IPS-18a (cell line): ENCODE measurements at regions not wholly inside any gene's neighbourhood (a gene's known extent, or its start where the extent isn't known, plus 50 kb on each side); places are given as distances from the start of the nearest gene placed in this dataset.

Source experiments
- H3K27ac ChIP-seq: one replicate; pipeline ENCODE4 v1.5.1; 2013; ENCODE audit warnings: low read length
- H3K27me3 ChIP-seq: one replicate; pipeline ENCODE4 v1.6.1; 2013; ENCODE audit warnings: mild to moderate bottlenecking, low read length; ENCODE audit not compliant: control insufficient read depth, insufficient read depth
- H3K36me3 ChIP-seq: one replicate; pipeline ENCODE4 v1.6.1; 2013; ENCODE audit warnings: low read depth, low read length; ENCODE audit not compliant: control insufficient read depth
- H3K4me1 ChIP-seq: one replicate; pipeline ENCODE4 v1.6.1; 2013; ENCODE audit warnings: low read depth, low read length; ENCODE audit not compliant: control insufficient read depth
- H3K4me3 ChIP-seq: one replicate; pipeline ENCODE4 v1.5.1; 2013; ENCODE audit warnings: low read length
- H3K9ac ChIP-seq: one replicate; pipeline ENCODE4 v1.6.1; 2013; ENCODE audit warnings: mild to moderate bottlenecking, low read length, moderate library complexity
- H3K9me3 ChIP-seq: one replicate; pipeline ENCODE4 v1.6.1; 2013; ENCODE audit warnings: low read depth, low read length; ENCODE audit not compliant: control insufficient read depth

GRCh38 chr14:30417999-30418398 lies 141.0 kb upstream of the G2E3 start:
- Histone ChIP-seq H3K27ac (no peak overlapping the region), H3K9me3 (no peaks in the 10 kb centered on the region), H3K27me3 (no peaks in the 10 kb centered on the region), H3K4me3 (no peak overlapping the region), H3K4me1 (peaks cover 9% of the 10 kb centered on the region), H3K9ac (no peak overlapping the region), H3K36me3 (no peaks in the 10 kb centered on the region)

GRCh38 chr14:30419037-30419436 lies 139.9 kb upstream of the G2E3 start:
- Histone ChIP-seq H3K4me1 (peaks cover 9% of the 10 kb centered on the region), H3K9me3 (no peaks in the 10 kb centered on the region), H3K36me3 (no peaks in the 10 kb centered on the region), H3K27me3 (no peaks in the 10 kb centered on the region), H3K9ac (no peak overlapping the region), H3K4me3 (no peak overlapping the region), H3K27ac (no peak overlapping the region)

- no peak overlapping the region for H3K27ac ChIP-seq
- no peaks in the 10 kb centered on the region for H3K9me3 ChIP-seq
- H3K4me3 ChIP-seq, result no peak overlapping the region
- H3K4me1 ChIP-seq, result peaks cover 9% of the 10 kb centered on the region
- no peaks in the 10 kb centered on the region for H3K27me3 ChIP-seq
- no peak overlapping the region for H3K9ac ChIP-seq
- no peaks in the 10 kb centered on the region for H3K36me3 ChIP-seq
Observed at GRCh38 chr14:30420515-30420914, 138.4 kb upstream of the G2E3 start.

GRCh38 chr14:30426463-30426862 lies 132.5 kb upstream of the G2E3 start:
- H3K9ac ChIP-seq, result no peak overlapping the region
- H3K4me3 ChIP-seq, result no peak overlapping the region
- H3K9me3 ChIP-seq, result no peaks in the 10 kb centered on the region
- H3K27ac ChIP-seq, result no peak overlapping the region
- H3K27me3 ChIP-seq, result no peaks in the 10 kb centered on the region
- peaks cover 9% of the 10 kb centered on the region for H3K4me1 ChIP-seq
- no peaks in the 10 kb centered on the region for H3K36me3 ChIP-seq

GRCh38 chr14:30427401-30427800 lies 131.6 kb upstream of the G2E3 start:
- no peaks in the 10 kb centered on the region for H3K27me3 ChIP-seq
- no peak overlapping the region for H3K9ac ChIP-seq
- peaks cover under 1% of the 10 kb centered on the region for H3K4me1 ChIP-seq
- no peak overlapping the region for H3K4me3 ChIP-seq
- H3K36me3 ChIP-seq, result no peaks in the 10 kb centered on the region
- H3K27ac ChIP-seq, result no peak overlapping the region
- no peaks in the 10 kb centered on the region for H3K9me3 ChIP-seq

GRCh38 chr14:30427846-30428245 lies 131.1 kb upstream of the G2E3 start:
- Histone ChIP-seq H3K27ac (no peak overlapping the region), H3K9me3 (no peaks in the 10 kb centered on the region), H3K4me1 (peaks cover 2% of the 10 kb centered on the region), H3K9ac (no peak overlapping the region), H3K27me3 (no peaks in the 10 kb centered on the region), H3K4me3 (no peak overlapping the region), H3K36me3 (no peaks in the 10 kb centered on the region)

GRCh38 chr14:30431552-30431951 lies 127.4 kb upstream of the G2E3 start:
- Histone ChIP-seq H3K9me3 (no peaks in the 10 kb centered on the region), H3K4me3 (no peak overlapping the region), H3K36me3 (no peaks in the 10 kb centered on the region), H3K9ac (no peak overlapping the region), H3K27ac (no peak overlapping the region), H3K27me3 (no peaks in the 10 kb centered on the region), H3K4me1 (peaks cover 10% of the 10 kb centered on the region)

DNA sequence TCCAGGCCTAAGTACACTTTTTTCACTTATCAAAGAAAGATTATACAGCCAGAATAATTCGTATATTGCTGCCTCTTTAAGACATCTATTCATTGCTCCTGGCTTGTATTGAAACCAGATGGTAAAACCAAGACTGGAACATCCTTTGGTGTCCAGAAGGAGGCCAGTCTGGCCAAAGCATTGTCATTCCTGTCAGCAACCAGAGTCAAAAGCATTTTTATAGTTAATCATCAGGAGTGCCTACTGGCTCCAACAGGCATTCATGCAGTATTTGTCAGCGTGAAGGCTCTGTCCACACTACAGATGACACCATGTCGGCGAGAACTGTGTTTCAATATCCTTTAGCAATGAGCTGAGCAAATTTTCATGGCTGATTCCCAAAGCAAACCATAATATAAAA lies 118.0 kb upstream of the G2E3 start:
- H3K27ac ChIP-seq, result no peak overlapping the region
- no peaks in the 10 kb centered on the region for H3K27me3 ChIP-seq
- no peak overlapping the region for H3K4me3 ChIP-seq
- no peaks in the 10 kb centered on the region for H3K9me3 ChIP-seq
- H3K36me3 ChIP-seq, result no peaks in the 10 kb centered on the region
- H3K9ac ChIP-seq, result no peak overlapping the region
- H3K4me1 ChIP-seq, result peaks cover 6% of the 10 kb centered on the region

DNA sequence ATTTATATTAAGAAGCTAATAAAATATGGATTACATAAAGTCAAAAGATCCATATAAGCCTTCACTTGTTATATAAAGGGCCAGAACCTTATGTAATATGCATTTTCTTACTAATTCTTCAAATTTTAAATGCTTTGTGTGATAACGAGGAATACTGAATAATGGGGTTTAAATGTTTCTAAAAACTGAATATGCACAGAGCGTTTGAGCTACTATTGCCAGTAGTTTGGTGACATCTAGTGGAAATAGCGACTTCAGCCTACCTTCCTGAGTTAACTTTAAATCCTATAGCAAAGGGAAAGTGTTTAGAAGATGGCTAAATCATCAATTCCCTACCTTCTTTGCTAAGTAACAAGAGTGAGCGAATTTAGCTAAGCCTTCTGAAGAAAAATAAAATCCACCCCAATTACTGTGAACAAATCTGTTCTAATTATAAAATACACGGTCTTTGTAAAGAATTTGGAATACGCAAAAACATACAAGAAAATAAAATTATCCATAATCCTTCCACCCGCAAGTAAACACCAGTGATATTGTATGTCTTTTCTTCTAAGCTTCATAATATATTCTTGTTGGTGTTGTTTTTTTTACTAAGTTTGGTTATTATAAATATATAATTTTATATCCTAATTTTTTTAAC lies 115.5 kb upstream of the G2E3 start:
- Histone ChIP-seq H3K9me3 (no peaks in the 10 kb centered on the region), H3K27me3 (no peaks in the 10 kb centered on the region), H3K9ac (no peak overlapping the region), H3K4me1 (peaks cover 4% of the 10 kb centered on the region), H3K36me3 (no peaks in the 10 kb centered on the region), H3K27ac (no peak overlapping the region), H3K4me3 (no peak overlapping the region)

- H3K27me3 ChIP-seq, result no peaks in the 10 kb centered on the region
- no peaks in the 10 kb centered on the region for H3K9me3 ChIP-seq
- no peak overlapping the region for H3K4me3 ChIP-seq
- H3K4me1 ChIP-seq, result peaks cover 4% of the 10 kb centered on the region
- no peaks in the 10 kb centered on the region for H3K36me3 ChIP-seq
- H3K27ac ChIP-seq, result no peak overlapping the region
- H3K9ac ChIP-seq, result no peak overlapping the region
Observed at GRCh38 chr14:30444451-30444850, 114.5 kb upstream of the G2E3 start.

GRCh38 chr14:30445011-30445793 lies 113.8 kb upstream of the G2E3 start:
- no peak overlapping the region for H3K4me3 ChIP-seq
- H3K4me1 ChIP-seq, result peaks cover 4% of the 10 kb centered on the region
- H3K9ac ChIP-seq, result no peak overlapping the region
- no peaks in the 10 kb centered on the region for H3K9me3 ChIP-seq
- no peaks in the 10 kb centered on the region for H3K27me3 ChIP-seq
- H3K36me3 ChIP-seq, result no peaks in the 10 kb centered on the region
- H3K27ac ChIP-seq, result no peak overlapping the region

GRCh38 chr14:30445852-30446251 lies 113.1 kb upstream of the G2E3 start:
- Histone ChIP-seq H3K9me3 (no peaks in the 10 kb centered on the region), H3K27me3 (no peaks in the 10 kb centered on the region), H3K27ac (no peak overlapping the region), H3K4me1 (peaks cover 4% of the 10 kb centered on the region), H3K9ac (no peak overlapping the region), H3K4me3 (no peak overlapping the region), H3K36me3 (no peaks in the 10 kb centered on the region)
